Suprapubic skin (tissue), 4 donors: ENCODE measurements at regions not wholly inside any gene's neighbourhood (a gene's known extent, or its start where the extent isn't known, plus 50 kb on each side); places are given as distances from the start of the nearest gene placed in this dataset.

Experiments used
- DNase-seq, 2 donors: peaks; one replicate each; pipeline ENCODE4 v3.0.0-alpha.2; 2019; ENCODE audit warnings: low spot score in 2 of 2
- H3K27ac ChIP-seq: fragments of 200-600 bp; sonication (generic); one replicate; pipeline ENCODE4 v1.5.1; 2019
- H3K27me3 ChIP-seq: fragments of 200-600 bp; sonication (generic); one replicate; pipeline ENCODE4 v1.5.1; 2019
- H3K36me3 ChIP-seq: fragments of 200-600 bp; sonication (generic); one replicate; pipeline ENCODE4 v1.5.1; 2019
- H3K4me1 ChIP-seq: fragments of 200-600 bp; sonication (generic); one replicate; pipeline ENCODE4 v1.5.1; 2019
- H3K4me3 ChIP-seq: fragments of 200-600 bp; sonication (generic); one replicate; pipeline ENCODE4 v1.5.1; 2019; ENCODE audit warnings: mild to moderate bottlenecking
- H3K9me3 ChIP-seq: fragments of 200-600 bp; sonication (generic); one replicate; pipeline ENCODE4 v1.5.1; 2019
- CTCF ChIP-seq, 2 donors: fragments of 200-600 bp in 1 of 2; fragments of 450-650 bp in 1 of 2; sonication (generic) in 1 of 2; IDR thresholded peaks; one replicate each; pipeline ENCODE4 v1.5.1; 2016 to 2019; ENCODE audit warnings: antibody characterized with exemption in 2 of 2, mild to moderate bottlenecking in 1 of 2, moderate library complexity in 1 of 2
- EP300 ChIP-seq: sonication (generic); formaldehyde crosslinking; IDR thresholded peaks from one replicate; pipeline ENCODE4 v1.6.1; 2017; ENCODE audit warnings: antibody characterized with exemption
- POLR2A ChIP-seq, 2 donors: fragments of 450-650 bp; IDR thresholded peaks; one replicate each; pipeline ENCODE4 v1.6.1; 2017; ENCODE audit warnings: antibody characterized with exemption in 2 of 2, mild to moderate bottlenecking in 2 of 2, moderate library complexity in 2 of 2
- POLR2AphosphoS5 ChIP-seq, 3 donors: sonication (generic); formaldehyde crosslinking; IDR thresholded peaks; one replicate each; pipeline ENCODE4 v1.6.1; 2017; ENCODE audit warnings: antibody characterized with exemption in 3 of 3
- WGBS: methylation state at CpG from one replicate; pipeline ENCODE4 v1.1.5; 2018; 5-methylcytosine and 5-hydroxymethylcytosine counted together

GRCh38 chr16:13390093-13390985 lies 488.9 kb downstream of the SHISA9 start:
- no peak for TF ChIP-seq EP300
- no peak for TF ChIP-seq POLR2AphosphoS5 (IDR thresholded peaks at IDR 0.05)
- TF ChIP-seq POLR2A (IDR thresholded peaks at IDR 0.05): no peak
- no peak for TF ChIP-seq CTCF (IDR thresholded peaks at IDR 0.05)
- DNase-seq: no peak
- Histone ChIP-seq H3K4me1 (no peaks in the 10 kb centered on the region), H3K9me3 (peaks cover 3% of the 10 kb centered on the region), H3K27ac (no peak overlapping the region), H3K36me3 (no peaks in the 10 kb centered on the region), H3K27me3 (no peaks in the 10 kb centered on the region), H3K4me3 (no peak overlapping the region)
- WGBS: 57% methylated on average over 7 of the region's 7 CpGs

- H3K4me3 ChIP-seq: no peak overlapping the region
- no peak overlapping the region for H3K27ac ChIP-seq
- TF ChIP-seq POLR2A (IDR thresholded peaks at IDR 0.05): no peak
- peaks cover under 1% of the 10 kb centered on the region for H3K9me3 ChIP-seq
- H3K27me3 ChIP-seq: no peaks in the 10 kb centered on the region
- no peaks in the 10 kb centered on the region for H3K4me1 ChIP-seq
- no peak for DNase-seq
- H3K36me3 ChIP-seq: no peaks in the 10 kb centered on the region
These were observed 489.5 kb downstream of the SHISA9 start for GRCh38 chr16:13390986-13391305.

- Histone ChIP-seq H3K36me3 (no peaks in the 10 kb centered on the region), H3K27me3 (no peaks in the 10 kb centered on the region), H3K9me3 (no peaks in the 10 kb centered on the region), H3K4me1 (no peaks in the 10 kb centered on the region), H3K4me3 (no peak overlapping the region), H3K27ac (no peak overlapping the region)
- TF ChIP-seq POLR2A (IDR thresholded peaks at IDR 0.05) (no peak), EP300 (no peak), POLR2AphosphoS5 (IDR thresholded peaks at IDR 0.05) (no peak), CTCF (IDR thresholded peaks at IDR 0.05) (no peak)
- DNase-seq: no peak
- WGBS: 75% methylated on average over 3 of the region's 3 CpGs
These were observed 489.9 kb downstream of the SHISA9 start for GRCh38 chr16:13391337-13391736.

- H3K27me3 ChIP-seq: no peaks in the 10 kb centered on the region
- TF ChIP-seq EP300 (no peak), CTCF (IDR thresholded peaks at IDR 0.05) (no peak), POLR2AphosphoS5 (IDR thresholded peaks at IDR 0.05) (no peak), POLR2A (IDR thresholded peaks at IDR 0.05) (no peak)
These were observed 490.9 kb downstream of the SHISA9 start for GRCh38 chr16:13392341-13392740.

GRCh38 chr16:13393816-13394215 lies 492.4 kb downstream of the SHISA9 start:
- DNase-seq: no peak
- Histone ChIP-seq H3K36me3 (no peaks in the 10 kb centered on the region), H3K9me3 (no peaks in the 10 kb centered on the region), H3K4me3 (no peak overlapping the region), H3K4me1 (no peaks in the 10 kb centered on the region), H3K27ac (no peak overlapping the region), H3K27me3 (no peaks in the 10 kb centered on the region)
- whole genome bisulfite sequencing: 83% methylated on average over 7 of the region's 7 CpGs
- TF ChIP-seq EP300 (no peak), CTCF (IDR thresholded peaks at IDR 0.05) (no peak), POLR2A (IDR thresholded peaks at IDR 0.05) (no peak), POLR2AphosphoS5 (IDR thresholded peaks at IDR 0.05) (no peak)

More at GRCh38 chr16:13392341-13392740, 490.9 kb downstream of the SHISA9 start:
- Histone ChIP-seq H3K4me3 (no peak overlapping the region), H3K4me1 (no peaks in the 10 kb centered on the region), H3K36me3 (no peaks in the 10 kb centered on the region), H3K27ac (no peak overlapping the region), H3K9me3 (no peaks in the 10 kb centered on the region)
- 97% methylated on average over 4 of the region's 4 CpGs for WGBS
- no peak for DNase-seq
